ENCODE measurements at regions not wholly inside any gene's neighbourhood (a gene's known extent, or its start where the extent isn't known, plus 50 kb on each side); places are given as distances from the start of the nearest gene placed in this dataset.
"Not testable (repeated sequence)": the region's sequence is repeated elsewhere in the genome, so short reads cannot be mapped to it uniquely, and the experiment has no call there.

GRCh38 chr6:27052082-27052730 lies 195.3 kb upstream of the PRSS16 start:
- DNase-seq (ENCODE audit: low read depth, low spot score): not testable (repeated sequence)

- DNase-seq (ENCODE audit: low read depth, low spot score): no peak
Observed at GRCh38 chr6:27052731-27053082, 194.8 kb upstream of the PRSS16 start.

- DNase-seq (ENCODE audit: low read depth, low spot score): no peak
Observed at GRCh38 chr6:27053738-27054137, 193.8 kb upstream of the PRSS16 start.

- DNase-seq (ENCODE audit: low read depth, low spot score): no peak
Observed at GRCh38 chr6:27056615-27057014, 190.9 kb upstream of the PRSS16 start.

GRCh38 chr6:27059621-27060425 lies 187.7 kb upstream of the PRSS16 start:
- DNase-seq (ENCODE audit: low read depth, low spot score): no peak

- no peak for DNase-seq (ENCODE audit: low read depth, low spot score)
Observed at GRCh38 chr6:27061235-27061993, 186.1 kb upstream of the PRSS16 start.

GRCh38 chr6:27062755-27063154 lies 184.7 kb upstream of the PRSS16 start:
- DNase-seq (ENCODE audit: low read depth, low spot score): no peak

- no peak for DNase-seq (ENCODE audit: low read depth, low spot score)
Observed at GRCh38 chr6:27065183-27065582, 182.3 kb upstream of the PRSS16 start.

GRCh38 chr6:27066381-27066780 lies 181.1 kb upstream of the PRSS16 start:
- no peak for DNase-seq (ENCODE audit: low read depth, low spot score)

GRCh38 chr6:27066802-27067201 lies 180.7 kb upstream of the PRSS16 start:
- no peak for DNase-seq (ENCODE audit: low read depth, low spot score)

GRCh38 chr6:27073441-27073840 lies 174.1 kb upstream of the PRSS16 start:
- no peak for DNase-seq (ENCODE audit: low read depth, low spot score)

- no peak for DNase-seq (ENCODE audit: low read depth, low spot score)
Observed at GRCh38 chr6:27076116-27076515, 171.4 kb upstream of the PRSS16 start.

GRCh38 chr6:27078734-27079357 lies 168.7 kb upstream of the PRSS16 start:
- peak; percentile 81 for DNase-seq (ENCODE audit: low read depth, low spot score)

- DNase-seq (ENCODE audit: low read depth, low spot score): no peak
Observed at GRCh38 chr6:27081188-27081587, 166.3 kb upstream of the PRSS16 start.

GRCh38 chr6:27081931-27082330 lies 165.6 kb upstream of the PRSS16 start:
- no peak for DNase-seq (ENCODE audit: low read depth, low spot score)

GRCh38 chr6:27088068-27088467 lies 159.4 kb upstream of the PRSS16 start:
- DNase-seq (ENCODE audit: low read depth, low spot score): no peak

GRCh38 chr6:27091661-27092315 lies 155.7 kb upstream of the PRSS16 start:
- peak; percentile 82 for DNase-seq (ENCODE audit: low read depth, low spot score)

GRCh38 chr6:27092316-27092692 lies 155.2 kb upstream of the PRSS16 start:
- no peak for DNase-seq (ENCODE audit: low read depth, low spot score)

- DNase-seq (ENCODE audit: low read depth, low spot score): no peak
Observed at GRCh38 chr6:27095914-27096313, 151.6 kb upstream of the PRSS16 start.

- peak; percentile 61 for DNase-seq (ENCODE audit: low read depth, low spot score)
Observed at GRCh38 chr6:27096834-27097511, 150.5 kb upstream of the PRSS16 start.

GRCh38 chr6:27098956-27099355 lies 148.5 kb upstream of the PRSS16 start:
- no peak for DNase-seq (ENCODE audit: low read depth, low spot score)
